Memory B cell (primary cell): ENCODE measurements at regions not wholly inside any gene's neighbourhood (a gene's known extent, or its start where the extent isn't known, plus 50 kb on each side); places are given as distances from the start of the nearest gene placed in this dataset.

Source experiments
- ATAC-seq: fragments of 150-1000 bp; cut with Tn5 transposase; 2 replicates; pipeline ENCODE4 v1.10.0; 2021; ENCODE audit warnings: low read depth, mild to moderate bottlenecking, moderate library complexity
- DNase-seq, 2 donors: peaks; one replicate each; pipeline ENCODE4 v3.0.0; 2022; ENCODE audit warnings: low spot score in 2 of 2
- H3K27ac Mint-ChIP-seq: one replicate; pipeline ENCODE4 v1.8.0; 2022; ENCODE audit warnings: mild to moderate bottlenecking, moderate library complexity, mixed read lengths
- H3K27me3 Mint-ChIP-seq: one replicate; pipeline ENCODE4 v1.8.0; 2022; ENCODE audit warnings: mixed read lengths
- H3K36me3 Mint-ChIP-seq: one replicate; pipeline ENCODE4 v1.8.0; 2022; ENCODE audit warnings: mild to moderate bottlenecking, mixed read lengths
- H3K4me1 Mint-ChIP-seq: one replicate; pipeline ENCODE4 v1.8.0; 2022; ENCODE audit warnings: mixed read lengths
- H3K4me3 Mint-ChIP-seq: one replicate; pipeline ENCODE4 v1.8.0; 2022; ENCODE audit warnings: mild to moderate bottlenecking, moderate library complexity, mixed read lengths
- H3K9me3 Mint-ChIP-seq: one replicate; pipeline ENCODE4 v1.8.0; 2022; ENCODE audit warnings: mixed read lengths

DNA sequence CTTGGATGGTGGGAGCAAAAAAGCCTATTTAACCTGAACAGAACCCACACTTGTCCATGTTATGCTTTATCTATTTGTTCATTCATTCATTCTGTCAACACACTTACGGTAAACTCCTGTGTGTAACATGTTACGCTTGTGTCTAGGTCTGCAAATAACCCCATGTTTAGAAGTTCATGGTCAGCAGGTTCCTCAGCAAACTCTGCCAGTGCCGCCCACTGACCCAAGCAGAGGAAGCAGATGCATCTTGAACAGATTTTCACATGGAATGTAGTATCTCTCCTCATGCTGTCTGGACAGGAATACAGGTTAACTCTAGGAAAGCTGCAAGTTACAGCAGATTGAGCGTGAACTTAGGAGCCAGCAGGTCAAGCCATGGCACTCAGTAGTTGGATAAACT lies 213.7 kb upstream of the COPS8 start:
- Mint-ChIP-seq H3K27me3 (peaks cover 6% of the 10 kb centered on the region), H3K4me3 (no peak overlapping the region), H3K9me3 (no peaks in the 10 kb centered on the region), H3K4me1 (peaks cover 6% of the 10 kb centered on the region), H3K36me3 (no peaks in the 10 kb centered on the region), H3K27ac (no peak overlapping the region)
- DNase-seq (no peak), ATAC-seq (no peak)

DNA sequence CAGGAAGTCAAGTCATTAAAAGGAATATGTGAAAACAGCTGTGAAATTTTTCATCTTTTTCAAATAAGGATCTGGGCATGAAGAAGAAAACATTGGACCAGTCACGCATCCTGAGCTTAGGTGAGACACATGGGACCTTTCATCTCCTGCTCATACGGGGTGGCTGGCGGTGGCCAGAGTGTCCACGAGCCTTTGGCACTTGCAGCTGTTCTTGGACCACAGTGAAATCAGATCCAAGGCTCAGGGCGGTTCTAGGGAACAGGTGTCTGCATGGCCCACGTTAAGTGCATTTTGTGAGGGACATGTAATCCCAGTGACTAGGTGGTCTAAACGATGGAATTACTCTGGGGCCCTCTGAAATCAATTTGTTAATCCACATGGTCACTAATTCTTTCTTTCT lies 212.7 kb upstream of the COPS8 start:
- Mint-ChIP-seq H3K9me3 (no peaks in the 10 kb centered on the region), H3K27me3 (peaks cover 6% of the 10 kb centered on the region), H3K36me3 (no peaks in the 10 kb centered on the region), H3K27ac (no peak overlapping the region), H3K4me3 (no peak overlapping the region), H3K4me1 (peaks cover 6% of the 10 kb centered on the region)
- DNase-seq (no peak), ATAC-seq (no peak)

DNA sequence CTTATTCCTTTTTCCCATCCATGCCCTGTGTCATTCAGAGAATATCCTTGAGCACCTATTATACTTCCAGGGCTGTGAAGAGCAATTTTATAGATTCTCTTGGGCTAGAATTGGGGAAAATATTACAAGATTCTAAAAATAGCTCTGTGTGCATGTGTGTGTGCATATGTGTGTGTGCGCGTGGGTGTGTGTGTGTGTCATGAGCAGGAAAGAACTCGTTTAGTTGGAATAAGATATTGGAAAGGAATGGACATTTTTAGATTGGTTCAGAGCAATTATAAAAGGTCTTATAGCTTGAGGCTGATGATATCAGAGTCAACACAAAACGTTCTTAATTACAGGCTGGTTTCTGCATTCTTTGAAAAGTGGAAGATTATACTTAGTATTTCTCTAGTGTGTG lies 212.1 kb upstream of the COPS8 start:
- no peak overlapping the region for H3K4me3 Mint-ChIP-seq
- peaks cover 6% of the 10 kb centered on the region for H3K4me1 Mint-ChIP-seq
- ATAC-seq (no peak), DNase-seq (no peak)
- no peak overlapping the region for H3K27ac Mint-ChIP-seq
- H3K9me3 Mint-ChIP-seq = no peaks in the 10 kb centered on the region
- H3K27me3 Mint-ChIP-seq = peaks cover 6% of the 10 kb centered on the region
- no peaks in the 10 kb centered on the region for H3K36me3 Mint-ChIP-seq

DNA sequence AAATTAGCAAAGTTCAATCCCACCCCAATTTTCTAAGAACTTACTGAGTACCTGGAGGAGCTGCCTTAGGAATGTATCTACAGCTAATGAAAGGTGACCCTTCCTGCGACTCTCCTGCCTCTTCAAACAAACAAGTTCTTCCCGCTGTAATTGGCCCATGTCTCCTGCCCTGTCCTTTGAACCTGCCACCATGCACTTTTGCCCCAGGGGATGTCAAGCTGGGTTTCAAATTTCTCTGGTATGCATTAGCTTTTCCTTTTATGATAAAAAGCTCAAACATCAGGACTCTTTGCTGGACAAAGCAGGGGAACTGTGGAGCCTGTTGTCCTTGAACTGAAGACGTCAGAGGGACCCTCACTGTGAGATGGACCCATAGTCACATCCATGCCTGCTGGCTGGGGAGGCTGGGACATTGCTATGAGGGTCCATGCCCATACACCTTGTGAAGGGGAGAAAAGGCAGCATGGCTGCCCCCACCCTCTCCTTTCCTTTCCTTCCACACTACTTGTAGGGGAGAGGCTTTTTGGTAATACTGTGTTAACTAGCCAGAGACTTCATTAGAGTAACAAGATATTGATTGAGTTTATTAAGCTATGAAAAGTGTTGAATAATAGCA lies 210.7 kb upstream of the COPS8 start:
- ATAC-seq = no peak
- no peaks in the 10 kb centered on the region for H3K9me3 Mint-ChIP-seq

GRCh38 chr2:236875906-236876505 lies 209.7 kb upstream of the COPS8 start:
- ATAC-seq (no peak), DNase-seq (no peak)
- no peaks in the 10 kb centered on the region for H3K9me3 Mint-ChIP-seq
- H3K4me1 Mint-ChIP-seq = peaks cover 6% of the 10 kb centered on the region
- H3K4me3 Mint-ChIP-seq = no peak overlapping the region
- no peak overlapping the region for H3K27ac Mint-ChIP-seq
- no peaks in the 10 kb centered on the region for H3K36me3 Mint-ChIP-seq
- H3K27me3 Mint-ChIP-seq = peaks cover 6% of the 10 kb centered on the region

More for the DNA sequence above, 210.7 kb upstream of the COPS8 start:
- Mint-ChIP-seq H3K4me1 (peaks cover 6% of the 10 kb centered on the region), H3K27me3 (peaks cover 6% of the 10 kb centered on the region), H3K36me3 (no peaks in the 10 kb centered on the region), H3K27ac (no peak overlapping the region), H3K4me3 (no peak overlapping the region)
- no peak for DNase-seq

DNA sequence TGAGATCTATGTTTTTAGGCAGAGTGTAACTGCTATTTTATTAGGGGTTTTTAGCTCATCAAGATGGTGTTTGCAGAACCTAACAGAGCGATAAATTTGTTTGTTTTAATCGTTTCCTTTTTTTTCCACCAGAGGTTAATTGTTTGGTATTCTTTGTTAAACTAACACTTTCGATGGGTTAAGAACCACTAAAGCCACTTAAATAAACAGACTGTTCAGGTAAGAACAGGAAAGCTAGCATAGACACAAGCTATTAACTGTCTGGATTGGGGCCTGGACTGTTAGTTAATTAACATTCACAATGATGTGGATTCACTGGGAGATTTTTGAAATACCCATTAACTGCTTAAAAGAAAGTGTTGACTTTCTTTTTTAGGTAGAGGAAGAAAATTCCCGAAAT lies 209.0 kb upstream of the COPS8 start:
- DNase-seq = no peak
- Mint-ChIP-seq H3K27ac (no peak overlapping the region), H3K4me1 (peaks cover 4% of the 10 kb centered on the region), H3K36me3 (no peaks in the 10 kb centered on the region), H3K27me3 (peaks cover 6% of the 10 kb centered on the region), H3K9me3 (no peaks in the 10 kb centered on the region), H3K4me3 (no peak overlapping the region)
- ATAC-seq = no peak

- Mint-ChIP-seq H3K4me3 (no peak overlapping the region), H3K4me1 (no peaks in the 10 kb centered on the region), H3K9me3 (no peaks in the 10 kb centered on the region), H3K36me3 (no peaks in the 10 kb centered on the region), H3K27me3 (peaks cover 6% of the 10 kb centered on the region), H3K27ac (no peak overlapping the region)
- no peak for DNase-seq
- ATAC-seq = no peak
Measured at GRCh38 chr2:236877972-236878371, 207.7 kb upstream of the COPS8 start.

DNA sequence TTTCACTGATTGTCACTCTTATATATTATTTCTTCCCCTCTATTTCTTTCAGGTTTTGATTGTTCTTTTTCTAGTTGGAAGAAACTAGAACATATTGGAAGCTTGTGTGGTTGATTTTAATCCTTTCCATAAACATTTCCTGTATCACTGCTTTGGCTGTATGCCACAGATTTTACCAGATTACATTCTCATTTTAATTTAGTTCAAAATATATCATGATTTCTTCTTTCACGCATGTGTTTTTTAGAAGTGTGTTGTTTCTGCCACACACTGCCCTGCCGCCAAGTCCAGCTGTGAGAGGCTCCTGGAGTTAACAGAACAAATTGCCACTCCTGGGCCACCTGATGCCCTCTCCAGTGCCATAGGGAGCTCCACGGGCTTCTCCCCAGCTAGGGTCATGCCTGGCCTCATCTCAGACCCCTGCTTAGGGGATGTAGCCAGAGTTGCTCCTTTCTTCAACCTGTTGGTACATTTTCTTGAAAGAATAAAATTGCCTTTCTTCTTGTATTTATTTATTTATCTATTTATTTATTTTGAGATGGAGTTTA lies 206.2 kb upstream of the COPS8 start:
- Mint-ChIP-seq H3K4me1 (peaks cover 5% of the 10 kb centered on the region), H3K27ac (no peak overlapping the region), H3K4me3 (no peak overlapping the region), H3K36me3 (no peaks in the 10 kb centered on the region), H3K27me3 (peaks cover 2% of the 10 kb centered on the region), H3K9me3 (no peaks in the 10 kb centered on the region)
- DNase-seq (no peak), ATAC-seq (no peak)

GRCh38 chr2:236882074-236882473 lies 203.6 kb upstream of the COPS8 start:
- DNase-seq (no peak), ATAC-seq (no peak)
- Mint-ChIP-seq H3K9me3 (no peaks in the 10 kb centered on the region), H3K4me1 (peaks cover 5% of the 10 kb centered on the region), H3K4me3 (no peak overlapping the region), H3K27ac (no peak overlapping the region), H3K27me3 (peaks cover 2% of the 10 kb centered on the region), H3K36me3 (no peaks in the 10 kb centered on the region)

DNA sequence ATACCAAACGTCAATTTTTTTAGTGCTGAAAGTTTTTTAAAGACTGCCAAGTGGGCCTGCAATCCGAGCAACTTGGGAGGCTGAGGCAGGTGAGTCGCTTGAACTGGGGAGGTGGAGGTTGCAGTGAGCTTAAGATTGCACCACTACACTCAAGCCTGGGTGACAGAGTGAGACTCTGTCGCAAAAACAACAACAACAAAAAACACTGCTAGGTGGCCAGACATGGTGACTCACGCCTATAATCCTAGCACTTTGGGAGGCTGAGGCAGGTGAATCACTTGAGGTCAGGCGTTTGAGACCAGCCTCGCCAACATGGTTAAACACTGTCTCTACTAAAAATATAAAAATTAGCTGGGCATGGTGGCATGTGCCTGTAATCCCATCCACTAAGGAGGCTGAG lies 202.8 kb upstream of the COPS8 start:
- Mint-ChIP-seq H3K27me3 (peaks cover 2% of the 10 kb centered on the region), H3K4me3 (no peak overlapping the region), H3K36me3 (no peaks in the 10 kb centered on the region), H3K4me1 (peaks cover 5% of the 10 kb centered on the region), H3K27ac (no peak overlapping the region), H3K9me3 (no peaks in the 10 kb centered on the region)
- ATAC-seq = no peak
- no peak for DNase-seq

- Mint-ChIP-seq H3K27me3 (peaks cover 4% of the 10 kb centered on the region), H3K36me3 (no peaks in the 10 kb centered on the region), H3K4me1 (peaks cover 7% of the 10 kb centered on the region), H3K4me3 (no peak overlapping the region), H3K9me3 (no peaks in the 10 kb centered on the region), H3K27ac (no peak overlapping the region)
- DNase-seq (no peak), ATAC-seq (no peak)
Measured at GRCh38 chr2:236883819-236884218, 201.9 kb upstream of the COPS8 start.

DNA sequence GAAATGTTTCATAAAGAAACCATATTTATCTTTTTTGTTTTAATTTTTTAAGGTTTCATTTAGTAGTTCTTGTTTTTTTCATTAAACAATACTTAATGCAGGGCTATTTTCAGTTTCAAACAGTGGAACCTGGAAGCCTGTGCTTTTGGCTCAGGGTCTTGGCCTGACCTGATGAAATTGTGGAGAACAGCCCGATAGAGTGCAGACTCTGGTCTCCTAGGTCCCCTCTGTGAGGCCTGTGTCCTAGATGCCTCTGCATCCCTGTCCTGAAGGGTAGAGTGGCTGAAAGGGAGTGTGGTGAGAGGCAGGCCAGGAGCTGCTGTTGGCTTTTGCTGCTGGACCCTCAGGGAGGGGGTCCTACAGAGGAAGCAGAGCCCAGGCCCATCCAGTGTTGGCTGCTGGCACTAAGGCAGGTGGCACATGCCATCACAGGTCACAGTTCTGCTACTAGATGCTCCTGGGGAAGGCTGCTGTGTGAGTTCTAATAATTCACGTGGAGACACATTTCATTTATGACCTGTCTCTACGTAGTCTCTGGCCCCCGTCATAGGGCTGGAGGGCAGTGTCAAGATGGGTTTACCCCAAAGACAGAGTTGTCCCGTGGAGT lies 201.0 kb upstream of the COPS8 start:
- ATAC-seq (no peak), DNase-seq (no peak)
- no peak overlapping the region for H3K4me3 Mint-ChIP-seq
- peaks cover 4% of the 10 kb centered on the region for H3K27me3 Mint-ChIP-seq
- H3K36me3 Mint-ChIP-seq = no peaks in the 10 kb centered on the region
- no peaks in the 10 kb centered on the region for H3K9me3 Mint-ChIP-seq
- no peak overlapping the region for H3K27ac Mint-ChIP-seq
- H3K4me1 Mint-ChIP-seq = peaks cover 7% of the 10 kb centered on the region

- Mint-ChIP-seq H3K36me3 (no peaks in the 10 kb centered on the region), H3K27ac (no peak overlapping the region), H3K4me1 (peaks cover 7% of the 10 kb centered on the region), H3K4me3 (no peak overlapping the region), H3K27me3 (peaks cover 5% of the 10 kb centered on the region), H3K9me3 (no peaks in the 10 kb centered on the region)
- no peak for ATAC-seq
- no peak for DNase-seq
Measured at GRCh38 chr2:236886456-236886855, 199.2 kb upstream of the COPS8 start.

DNA sequence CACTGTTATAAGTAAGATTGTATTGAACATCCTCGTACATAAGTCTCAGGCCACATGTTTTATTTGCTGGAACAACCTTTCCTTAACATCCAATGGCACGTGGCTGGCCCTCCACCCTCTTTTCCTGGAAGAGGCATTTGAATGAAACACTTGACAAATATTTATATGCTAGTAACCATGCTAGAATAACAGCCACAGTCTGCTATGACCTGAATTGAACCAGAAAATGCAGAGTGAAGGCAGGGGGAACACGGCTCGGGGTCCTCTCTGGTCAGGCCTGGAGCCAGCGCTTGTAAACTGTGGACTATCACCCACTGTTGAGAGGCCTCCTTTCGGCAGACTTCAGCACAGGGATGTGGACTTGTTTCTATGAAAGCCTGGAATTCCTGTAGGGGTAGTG lies 198.2 kb upstream of the COPS8 start:
- ATAC-seq (no peak), DNase-seq (no peak)
- H3K36me3 Mint-ChIP-seq = no peaks in the 10 kb centered on the region
- peaks cover 7% of the 10 kb centered on the region for H3K4me1 Mint-ChIP-seq
- H3K9me3 Mint-ChIP-seq = no peaks in the 10 kb centered on the region
- peaks cover 5% of the 10 kb centered on the region for H3K27me3 Mint-ChIP-seq
- no peak overlapping the region for H3K27ac Mint-ChIP-seq
- no peak overlapping the region for H3K4me3 Mint-ChIP-seq
